Stimulated activated CD4-positive, alpha-beta T cell treated with anti-CD3 and anti-CD28 coated beads, Interleukin-4, amount 100 ng/mL, for 48 hours (primary cell): ENCODE measurements at regions not wholly inside any gene's neighbourhood (a gene's known extent, or its start where the extent isn't known, plus 50 kb on each side); places are given as distances from the start of the nearest gene placed in this dataset.

Experiments used
- DNase-seq, 2 donors: peaks; one replicate each; pipeline ENCODE4 v3.0.0-alpha.2; 2020; ENCODE audit warnings: low read depth in 2 of 2

GRCh38 chr6:91303326-91303725 is 716.5 kb upstream of the MAP3K7 start:
- DNase-seq = no peak

GRCh38 chr6:91299544-91300491 is 712.9 kb upstream of the MAP3K7 start:
- no peak for DNase-seq

DNA sequence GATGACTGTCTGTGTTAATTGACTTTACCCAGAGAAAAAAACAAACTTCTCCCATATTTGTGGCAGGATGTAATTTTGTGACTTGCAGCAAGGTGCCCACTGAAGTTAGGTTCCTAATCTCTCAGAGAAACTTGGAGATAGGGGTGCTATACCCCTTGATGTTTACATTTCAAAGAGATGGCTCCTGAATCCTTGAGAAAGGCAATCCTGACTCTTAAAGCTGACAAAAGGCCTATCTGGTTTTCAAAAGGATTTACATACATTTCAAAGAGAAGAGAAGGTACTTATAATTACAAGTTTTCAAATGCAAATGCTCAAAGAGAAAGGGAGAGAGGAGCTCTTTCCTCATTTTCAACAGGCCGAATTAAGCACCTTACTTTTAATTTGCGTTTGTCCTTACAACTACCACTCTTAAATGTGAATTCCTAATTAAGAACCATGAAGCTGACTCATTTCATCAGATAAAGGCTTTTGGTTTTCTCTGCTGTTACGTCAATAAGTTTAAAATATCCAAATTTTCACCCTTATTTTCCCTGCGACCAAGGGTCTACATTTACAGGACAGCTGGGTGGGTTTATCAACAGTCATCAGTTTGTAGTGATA is 711.8 kb upstream of the MAP3K7 start:
- DNase-seq = no peak

DNA sequence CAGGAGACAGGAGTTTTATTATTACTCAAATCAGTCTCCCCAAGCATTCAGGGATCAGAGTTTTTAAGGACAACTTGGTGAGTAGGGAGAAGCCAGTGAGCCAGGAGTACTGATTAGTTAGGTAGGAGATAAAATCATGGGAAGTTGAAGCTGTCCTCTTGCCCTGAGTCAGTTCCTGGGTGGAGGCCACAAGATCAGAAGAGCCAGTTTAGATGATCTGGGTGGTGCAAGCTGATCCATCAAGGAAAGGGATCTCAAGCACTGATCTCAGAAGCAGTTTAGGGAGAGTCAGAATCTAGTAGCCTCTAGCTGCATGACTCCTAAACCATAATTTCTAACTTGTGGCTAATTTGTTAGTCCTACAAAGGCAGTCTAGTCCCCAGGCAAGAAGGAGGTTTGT is 706.5 kb upstream of the MAP3K7 start:
- no peak for DNase-seq

- DNase-seq = no peak
Observed at GRCh38 chr6:91291071-91291470, 704.2 kb upstream of the MAP3K7 start.

GRCh38 chr6:91288741-91289140 is 701.9 kb upstream of the MAP3K7 start:
- DNase-seq = no peak

- DNase-seq = no peak
Observed at GRCh38 chr6:91281901-91282300, 695.0 kb upstream of the MAP3K7 start.

DNA sequence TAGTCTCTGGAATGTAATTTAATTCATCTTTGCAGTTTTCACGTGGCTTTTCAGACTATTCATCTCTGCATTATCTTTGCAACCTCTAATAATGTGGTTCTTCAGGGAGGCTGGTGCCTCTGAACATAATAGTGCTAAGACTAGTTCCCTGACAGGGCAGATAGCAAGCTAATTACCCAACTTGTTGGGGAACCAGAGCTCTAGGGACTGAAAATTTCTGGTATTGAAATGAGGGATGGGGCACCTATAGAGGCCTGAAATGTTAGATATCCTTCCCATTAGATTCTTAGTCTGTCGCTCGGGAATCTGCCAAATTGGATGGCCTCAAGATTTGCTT is 693.6 kb upstream of the MAP3K7 start:
- no peak for DNase-seq

DNA sequence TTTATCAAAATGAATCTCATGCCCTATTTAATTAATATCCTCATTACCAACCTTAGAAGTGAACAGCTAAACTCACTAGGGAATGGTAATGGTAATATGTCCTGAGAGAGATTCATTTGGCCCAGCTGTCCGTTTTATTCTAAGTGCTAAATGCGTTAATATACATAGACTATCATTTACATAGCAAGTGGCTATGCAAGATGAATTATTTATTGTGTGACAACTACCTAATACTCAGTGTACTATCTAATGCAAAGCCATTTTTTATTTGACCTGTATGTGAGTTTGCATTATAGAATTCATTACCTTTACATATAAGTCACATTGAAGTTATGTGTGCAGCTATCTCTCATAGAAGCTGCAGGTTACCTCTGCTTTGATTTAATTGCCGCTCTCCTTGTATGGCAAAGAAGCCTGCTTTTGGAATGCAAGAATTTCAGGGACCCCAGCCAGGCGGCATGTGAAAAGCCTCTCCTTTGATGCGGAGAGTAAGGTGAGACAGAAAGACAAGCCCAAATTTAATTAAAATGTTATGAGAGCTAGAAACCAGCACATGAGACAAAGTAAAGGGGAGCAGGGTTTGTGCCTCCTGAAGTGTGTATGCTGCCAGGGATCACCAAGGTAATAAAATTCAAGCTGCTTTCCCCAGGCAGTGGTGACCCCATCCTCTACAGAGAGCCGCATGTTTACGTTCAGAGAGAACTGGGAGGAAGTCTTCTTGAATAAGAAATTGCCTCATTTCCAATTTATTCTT is 693.0 kb upstream of the MAP3K7 start:
- no peak for DNase-seq

GRCh38 chr6:91278416-91278815 is 691.5 kb upstream of the MAP3K7 start:
- no peak for DNase-seq

- no peak for DNase-seq
Observed at GRCh38 chr6:91276315-91276714, 689.4 kb upstream of the MAP3K7 start.

DNA sequence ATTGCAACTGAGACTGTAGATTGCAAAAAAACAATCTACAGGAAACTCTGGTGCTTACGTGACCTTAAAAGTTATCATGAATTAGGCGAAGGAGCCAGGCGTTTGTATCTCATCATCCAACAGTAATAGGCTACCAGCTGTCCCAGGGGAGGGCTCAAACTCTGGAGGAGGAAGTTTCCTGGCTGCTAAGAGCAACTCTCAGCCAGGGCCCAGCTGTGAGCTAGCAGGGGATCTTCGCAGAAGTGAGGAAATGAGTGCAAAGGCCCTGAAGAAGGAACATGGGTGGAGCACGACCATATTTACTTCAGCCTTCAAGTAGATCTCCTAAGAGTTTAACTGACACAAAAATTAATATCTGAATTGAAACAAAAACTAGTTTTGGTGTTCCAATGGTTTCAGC is 686.9 kb upstream of the MAP3K7 start:
- no peak for DNase-seq

- DNase-seq = no peak
Observed at GRCh38 chr6:91271807-91272206, 684.9 kb upstream of the MAP3K7 start.

DNA sequence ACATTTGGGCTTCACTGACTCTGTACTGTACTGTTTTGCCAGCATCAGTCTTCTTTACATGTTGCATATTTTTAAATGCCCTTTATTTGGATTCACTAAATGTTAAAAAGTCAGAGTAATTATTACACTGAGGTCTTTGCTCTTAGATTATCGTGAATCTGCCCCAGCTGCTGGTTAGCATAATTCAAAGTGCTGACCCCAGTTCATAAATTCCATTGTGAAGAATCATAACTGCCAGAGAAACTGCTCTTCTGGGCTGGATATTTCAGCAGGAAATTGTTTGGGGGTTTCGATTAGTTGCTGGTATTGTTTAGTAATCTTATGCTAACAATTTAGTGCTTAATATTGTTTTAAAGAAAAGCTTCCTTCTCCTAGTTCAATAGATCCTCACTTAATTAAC is 682.1 kb upstream of the MAP3K7 start:
- no peak for DNase-seq

GRCh38 chr6:91267246-91267645 is 680.4 kb upstream of the MAP3K7 start:
- DNase-seq = no peak

- no peak for DNase-seq
Observed at GRCh38 chr6:91266156-91266555, 679.3 kb upstream of the MAP3K7 start.

DNA sequence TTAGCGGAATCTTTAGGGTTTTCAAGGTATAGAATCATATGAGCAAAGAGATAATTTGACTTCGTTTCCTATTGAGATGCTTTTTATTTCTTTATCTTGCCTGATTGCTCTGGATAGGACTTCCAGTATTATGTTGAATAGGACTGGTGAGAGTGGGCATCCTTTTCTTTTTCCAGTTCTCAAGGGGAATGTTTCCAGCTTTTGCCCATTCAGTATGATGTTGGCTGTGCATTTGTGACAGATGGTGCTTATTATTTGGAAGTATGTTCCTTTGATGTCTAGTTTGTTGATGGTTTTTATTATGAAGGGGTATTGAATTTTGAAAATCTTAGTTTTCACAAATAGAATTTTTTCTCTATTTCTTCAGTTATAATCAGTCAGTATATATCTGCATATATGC is 656.6 kb upstream of the MAP3K7 start:
- no peak for DNase-seq

DNA sequence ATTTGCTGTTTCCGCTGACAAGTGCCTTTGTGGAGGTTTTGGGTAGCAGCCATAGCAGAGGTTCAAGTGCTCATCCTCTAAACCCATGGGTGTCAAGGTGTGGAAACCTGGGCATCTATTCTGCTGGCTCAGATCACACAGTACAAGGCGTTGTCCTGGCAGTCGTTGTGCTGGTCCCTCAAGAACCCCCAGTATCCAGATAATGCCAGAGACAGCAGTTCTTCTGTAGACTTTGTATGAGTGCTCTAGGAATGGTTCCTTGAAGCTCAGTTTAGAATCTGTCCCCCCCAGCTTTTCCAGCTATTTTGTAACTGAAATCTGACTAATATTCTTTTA is 655.7 kb upstream of the MAP3K7 start:
- no peak for DNase-seq

GRCh38 chr6:91241946-91242613 is 655.2 kb upstream of the MAP3K7 start:
- no peak for DNase-seq

- no peak for DNase-seq
Observed at GRCh38 chr6:91240878-91241603, 654.2 kb upstream of the MAP3K7 start.

- no peak for DNase-seq
Observed at GRCh38 chr6:91221072-91221720, 634.3 kb upstream of the MAP3K7 start.
